Effector memory CD4-positive, alpha-beta T cell (primary cell): ENCODE measurements at regions not wholly inside any gene's neighbourhood (a gene's known extent, or its start where the extent isn't known, plus 50 kb on each side); places are given as distances from the start of the nearest gene placed in this dataset.

ENCODE experiments used
- DNase-seq, 3 donors: peaks; one replicate each; pipeline ENCODE4 v3.0.0-alpha.2; 2020
- H3K27ac ChIP-seq: 2 replicates; pipeline ENCODE4 v1.7.0; 2013; ENCODE audit warnings: mild to moderate bottlenecking, low read length, moderate library complexity; ENCODE audit not compliant: insufficient read depth, poor library complexity, severe bottlenecking
- H3K27me3 ChIP-seq: replicated peaks from 2 replicates; pipeline ENCODE4 v1.7.0; 2013; ENCODE audit warnings: mild to moderate bottlenecking, low read length; ENCODE audit not compliant: insufficient read depth, control insufficient read depth, poor library complexity, severe bottlenecking
- H3K36me3 ChIP-seq: 2 replicates; pipeline ENCODE4 v1.7.0; 2013; ENCODE audit warnings: mild to moderate bottlenecking, low read length, moderate library complexity; ENCODE audit not compliant: control insufficient read depth, insufficient read depth
- H3K4me1 ChIP-seq: 2 replicates; pipeline ENCODE4 v1.7.0; 2013; ENCODE audit warnings: low read length, mild to moderate bottlenecking; ENCODE audit not compliant: control insufficient read depth, insufficient read depth, poor library complexity, severe bottlenecking
- H3K4me3 ChIP-seq: 2 replicates; pipeline ENCODE4 v1.7.0; 2013; ENCODE audit warnings: low read length, low read depth, mild to moderate bottlenecking; ENCODE audit not compliant: insufficient read depth, poor library complexity, severe bottlenecking
- H3K9me3 ChIP-seq: 2 replicates; pipeline ENCODE4 v1.7.0; 2013; ENCODE audit warnings: mild to moderate bottlenecking, low read length, moderate library complexity; ENCODE audit not compliant: control insufficient read depth

GRCh38 chr7:132697003-132697402, 120.7 kb upstream of the PLXNA4 start:
- no peaks in the 10 kb centered on the region for H3K36me3 ChIP-seq
- DNase-seq = no peak
- H3K27me3 ChIP-seq = no peaks in the 10 kb centered on the region
- H3K27ac ChIP-seq = no peak overlapping the region
- no peaks in the 10 kb centered on the region for H3K9me3 ChIP-seq
- H3K4me3 ChIP-seq = no peak overlapping the region
- no peaks in the 10 kb centered on the region for H3K4me1 ChIP-seq

DNA sequence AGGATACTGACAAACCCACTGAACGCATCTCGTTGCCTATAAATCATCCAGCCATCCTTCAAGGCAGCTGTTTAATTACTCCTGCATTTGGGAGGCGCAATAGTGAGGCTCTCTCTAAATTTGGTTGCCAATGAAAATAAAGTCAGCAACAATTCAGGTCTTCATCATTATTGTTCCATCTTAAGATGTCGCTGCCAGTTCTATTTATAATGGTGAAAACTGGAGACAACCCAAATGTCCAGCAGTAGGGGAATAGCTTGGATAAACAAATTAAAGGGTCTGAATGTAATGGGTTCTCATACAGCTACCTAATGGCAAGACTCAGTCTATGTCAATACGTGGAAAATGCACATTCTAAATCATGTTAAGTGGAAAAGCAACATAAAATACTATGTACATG, 120.1 kb upstream of the PLXNA4 start:
- no peak for DNase-seq
- H3K9me3 ChIP-seq = no peaks in the 10 kb centered on the region
- no peaks in the 10 kb centered on the region for H3K27me3 ChIP-seq
- no peak overlapping the region for H3K4me3 ChIP-seq
- H3K4me1 ChIP-seq = no peaks in the 10 kb centered on the region
- no peaks in the 10 kb centered on the region for H3K36me3 ChIP-seq
- no peak overlapping the region for H3K27ac ChIP-seq

DNA sequence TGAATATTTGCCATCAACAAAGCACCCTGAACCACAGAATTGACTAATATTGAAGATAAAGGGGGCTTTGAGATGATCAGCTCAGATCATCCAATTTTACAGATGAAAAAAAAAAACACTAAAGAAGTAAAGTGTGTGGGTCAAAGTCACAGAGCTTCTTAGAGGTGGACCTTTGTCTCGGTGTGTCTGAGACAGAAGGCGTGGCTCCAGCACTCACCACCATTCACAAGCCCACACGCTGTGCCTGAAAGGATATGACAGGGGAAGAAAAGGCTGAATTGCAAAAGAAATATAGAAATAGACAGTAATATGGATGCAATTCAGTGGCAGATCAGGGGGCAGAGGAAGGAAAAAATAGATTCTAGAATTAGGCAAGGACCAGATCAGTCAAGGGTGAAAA, 114.9 kb upstream of the PLXNA4 start:
- Histone ChIP-seq H3K4me3 (no peak overlapping the region), H3K36me3 (no peaks in the 10 kb centered on the region), H3K4me1 (no peaks in the 10 kb centered on the region), H3K9me3 (no peaks in the 10 kb centered on the region), H3K27ac (no peak overlapping the region), H3K27me3 (no peaks in the 10 kb centered on the region)
- DNase-seq = no peak

DNA sequence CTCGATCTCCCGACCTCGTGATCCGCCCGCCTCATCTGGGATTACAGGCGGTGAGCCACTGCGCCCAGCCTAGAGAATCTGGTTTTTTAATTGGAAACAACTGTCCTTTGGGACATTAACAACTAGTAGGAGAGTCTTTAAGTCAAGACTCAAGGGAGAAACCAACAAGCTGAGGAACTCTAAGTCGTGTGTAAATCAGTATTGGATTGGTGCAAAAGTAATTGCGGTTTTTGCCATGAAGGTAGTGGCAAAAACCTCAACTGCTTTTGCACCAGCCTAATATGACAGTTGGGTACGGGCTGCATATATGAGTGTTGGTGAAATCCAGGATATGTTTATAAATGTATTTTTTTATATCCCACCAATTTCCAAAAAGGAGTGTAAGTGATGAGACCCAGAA, 113.9 kb upstream of the PLXNA4 start:
- Histone ChIP-seq H3K27me3 (no peaks in the 10 kb centered on the region), H3K9me3 (no peaks in the 10 kb centered on the region), H3K4me1 (no peaks in the 10 kb centered on the region), H3K36me3 (no peaks in the 10 kb centered on the region), H3K27ac (no peak overlapping the region), H3K4me3 (no peak overlapping the region)
- DNase-seq = no peak

DNA sequence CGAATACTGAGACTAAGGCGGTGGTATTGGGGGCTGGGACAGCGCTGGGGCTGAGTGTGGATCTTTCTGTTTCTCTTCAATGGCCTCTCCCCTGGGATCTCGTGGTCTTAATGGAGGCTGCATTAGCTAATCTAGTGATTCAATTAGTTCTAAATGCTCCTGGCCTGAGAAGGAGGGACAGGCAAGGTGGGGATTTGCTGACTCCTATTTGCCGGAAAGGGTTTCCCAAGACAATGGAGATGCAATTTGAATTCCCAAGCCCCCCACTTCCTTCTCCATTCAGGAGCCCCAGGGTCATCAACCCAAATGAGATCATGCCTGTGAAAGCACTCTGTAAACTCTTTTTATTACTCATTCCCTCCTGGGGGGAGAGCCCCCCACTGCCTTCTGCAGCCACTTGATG, 111.7 kb upstream of the PLXNA4 start:
- no peaks in the 10 kb centered on the region for H3K9me3 ChIP-seq

DNA sequence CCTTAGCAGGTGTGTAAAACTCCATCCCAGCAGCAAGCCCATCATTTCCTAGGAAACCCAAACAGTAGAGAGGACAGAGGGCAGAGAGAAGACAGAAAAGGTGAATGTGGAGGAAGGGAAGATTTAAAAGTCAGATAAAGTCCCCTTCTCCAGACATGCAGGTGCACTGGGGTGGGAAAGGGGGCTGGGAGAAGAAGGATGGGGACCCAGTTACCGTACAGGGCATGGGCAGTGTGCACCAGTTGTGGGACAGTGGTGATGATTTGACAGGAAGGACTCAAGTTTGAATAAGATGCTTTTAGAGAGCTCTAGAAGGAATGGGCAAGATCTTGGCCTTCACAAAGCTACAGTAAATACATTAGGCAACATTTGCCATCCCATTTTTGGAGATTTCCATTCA, 110.7 kb upstream of the PLXNA4 start:
- H3K4me1 ChIP-seq = no peaks in the 10 kb centered on the region
- DNase-seq = no peak
- H3K36me3 ChIP-seq = no peaks in the 10 kb centered on the region
- no peaks in the 10 kb centered on the region for H3K9me3 ChIP-seq
- H3K27ac ChIP-seq = no peak overlapping the region
- no peak overlapping the region for H3K4me3 ChIP-seq
- no peaks in the 10 kb centered on the region for H3K27me3 ChIP-seq

More for the DNA sequence above, 111.7 kb upstream of the PLXNA4 start:
- H3K27ac ChIP-seq = no peak overlapping the region
- H3K4me3 ChIP-seq = no peak overlapping the region
- DNase-seq = no peak
- H3K36me3 ChIP-seq = no peaks in the 10 kb centered on the region
- H3K27me3 ChIP-seq = no peaks in the 10 kb centered on the region
- H3K4me1 ChIP-seq = no peaks in the 10 kb centered on the region

- no peak for DNase-seq
- H3K27ac ChIP-seq = no peak overlapping the region
- no peaks in the 10 kb centered on the region for H3K4me1 ChIP-seq
- H3K9me3 ChIP-seq = no peaks in the 10 kb centered on the region
- no peaks in the 10 kb centered on the region for H3K27me3 ChIP-seq
- no peaks in the 10 kb centered on the region for H3K36me3 ChIP-seq
- no peak overlapping the region for H3K4me3 ChIP-seq
Observed at GRCh38 chr7:132685277-132685676, 109.0 kb upstream of the PLXNA4 start.

DNA sequence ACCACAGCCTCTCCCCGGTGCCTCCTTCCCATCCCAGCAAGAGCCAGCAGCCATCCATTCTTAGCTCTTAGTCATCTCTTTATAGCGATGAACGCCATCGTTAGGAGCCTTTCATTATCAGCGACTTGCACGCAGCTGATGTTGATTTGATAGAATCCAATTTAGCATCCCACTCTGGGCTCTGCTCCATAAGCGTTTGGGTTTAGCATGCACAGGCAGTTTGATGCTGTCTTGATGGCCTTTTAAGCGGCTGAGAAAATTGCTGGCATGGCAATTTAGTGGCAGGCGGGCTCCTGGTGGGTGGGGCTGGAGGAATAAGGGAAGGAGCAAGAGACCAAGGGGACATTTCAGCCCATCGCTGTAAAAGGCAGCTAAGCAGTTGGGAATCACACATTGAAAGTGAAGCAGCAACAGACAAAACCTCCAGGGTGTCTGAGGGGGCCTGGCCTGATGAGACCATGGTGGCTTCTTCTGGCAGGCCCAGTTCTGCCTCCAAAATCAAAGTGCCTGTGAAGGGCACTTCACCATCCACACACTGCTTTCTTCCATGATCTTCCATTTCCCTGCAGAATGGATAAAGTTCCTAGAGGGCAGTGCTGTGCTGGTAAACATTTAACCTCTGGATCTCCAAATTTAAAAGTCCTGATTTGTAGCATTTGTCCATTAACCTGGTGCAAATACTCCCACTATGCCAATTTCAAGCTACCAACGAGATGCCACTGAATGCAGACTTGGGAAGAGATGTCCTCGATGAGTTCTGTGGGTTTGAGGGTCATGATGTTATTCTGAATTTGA, 107.8 kb upstream of the PLXNA4 start:
- no peaks in the 10 kb centered on the region for H3K27me3 ChIP-seq
- no peaks in the 10 kb centered on the region for H3K9me3 ChIP-seq
- H3K4me1 ChIP-seq = no peaks in the 10 kb centered on the region
- H3K4me3 ChIP-seq = no peak overlapping the region
- no peaks in the 10 kb centered on the region for H3K36me3 ChIP-seq
- DNase-seq = no peak
- no peak overlapping the region for H3K27ac ChIP-seq

DNA sequence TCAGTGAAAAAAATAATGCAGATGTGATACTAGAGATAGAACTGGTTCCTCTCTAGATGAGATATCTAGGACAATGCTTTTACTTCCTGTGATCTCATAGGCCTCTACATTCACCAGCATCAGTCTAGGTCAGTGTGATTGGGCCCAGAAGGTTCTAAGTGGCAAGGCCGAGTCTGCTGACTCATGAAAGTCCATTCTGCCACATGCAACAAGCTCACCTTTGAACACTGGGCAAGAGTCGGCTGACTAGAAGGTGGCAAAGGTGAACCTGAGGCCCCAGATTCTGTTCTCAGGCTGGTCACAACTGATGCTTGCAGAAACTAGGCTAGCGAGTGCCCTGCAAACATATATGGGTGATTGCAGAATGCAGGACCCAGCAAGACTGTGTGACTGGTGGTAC, 105.7 kb upstream of the PLXNA4 start:
- H3K9me3 ChIP-seq = no peaks in the 10 kb centered on the region
- no peaks in the 10 kb centered on the region for H3K36me3 ChIP-seq
- no peaks in the 10 kb centered on the region for H3K27me3 ChIP-seq
- no peaks in the 10 kb centered on the region for H3K4me1 ChIP-seq
- H3K27ac ChIP-seq = no peak overlapping the region
- H3K4me3 ChIP-seq = no peak overlapping the region
- DNase-seq = no peak

- H3K4me3 ChIP-seq = no peak overlapping the region
- no peak for DNase-seq
- no peaks in the 10 kb centered on the region for H3K27me3 ChIP-seq
- H3K4me1 ChIP-seq = no peaks in the 10 kb centered on the region
- H3K9me3 ChIP-seq = no peaks in the 10 kb centered on the region
- H3K27ac ChIP-seq = no peak overlapping the region
- no peaks in the 10 kb centered on the region for H3K36me3 ChIP-seq
Observed at GRCh38 chr7:132680590-132680989, 104.3 kb upstream of the PLXNA4 start.
